ENCODE measurements at regions not wholly inside any gene's neighbourhood (a gene's known extent, or its start where the extent isn't known, plus 50 kb on each side); places are given as distances from the start of the nearest gene placed in this dataset.
A peak's percentile ranks its signal among the peaks of the same experiment; 100 is the strongest.

- DNase-seq (ENCODE audit: low spot score), result no peak
Observed at GRCh38 chr11:116115801-116116200, 611.6 kb upstream of the CADM1 start.

GRCh38 chr11:116114198-116114651 lies 610.0 kb upstream of the CADM1 start:
- DNase-seq (ENCODE audit: low spot score), result peak; percentile 72

- DNase-seq (ENCODE audit: low spot score), result peak; percentile 55
Observed at GRCh38 chr11:116112087-116112935, 608.1 kb upstream of the CADM1 start.

GRCh38 chr11:116111546-116111945 lies 607.3 kb upstream of the CADM1 start:
- DNase-seq (ENCODE audit: low spot score), result no peak

- no peak for DNase-seq (ENCODE audit: low spot score)
Observed at GRCh38 chr11:116110802-116111201, 606.6 kb upstream of the CADM1 start.

GRCh38 chr11:116110356-116110755 lies 606.1 kb upstream of the CADM1 start:
- DNase-seq (ENCODE audit: low spot score), result no peak

DNA sequence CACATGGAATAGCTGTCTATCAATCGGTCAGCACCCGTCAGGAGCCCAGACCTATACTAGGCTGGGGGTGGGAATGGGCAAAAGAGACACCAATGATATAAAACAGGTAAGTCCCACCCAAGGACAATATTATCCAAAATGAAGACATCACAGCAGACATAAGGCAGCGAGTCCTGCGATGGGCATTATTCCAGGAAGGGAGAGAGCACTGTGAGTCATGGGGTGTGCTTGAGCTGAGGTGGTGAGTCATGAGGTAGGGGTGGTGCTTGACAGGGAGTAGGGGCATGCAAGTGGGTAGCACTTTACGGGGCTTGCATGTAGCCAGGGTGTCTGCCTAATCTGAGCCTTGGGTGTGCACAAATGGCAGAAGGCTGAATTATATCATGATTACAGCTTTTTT lies 605.0 kb upstream of the CADM1 start:
- DNase-seq (ENCODE audit: low spot score), result no peak

- no peak for DNase-seq (ENCODE audit: low spot score)
Observed at GRCh38 chr11:116108161-116108560, 603.9 kb upstream of the CADM1 start.

GRCh38 chr11:116107229-116107628 lies 603.0 kb upstream of the CADM1 start:
- no peak for DNase-seq (ENCODE audit: low spot score)

DNA sequence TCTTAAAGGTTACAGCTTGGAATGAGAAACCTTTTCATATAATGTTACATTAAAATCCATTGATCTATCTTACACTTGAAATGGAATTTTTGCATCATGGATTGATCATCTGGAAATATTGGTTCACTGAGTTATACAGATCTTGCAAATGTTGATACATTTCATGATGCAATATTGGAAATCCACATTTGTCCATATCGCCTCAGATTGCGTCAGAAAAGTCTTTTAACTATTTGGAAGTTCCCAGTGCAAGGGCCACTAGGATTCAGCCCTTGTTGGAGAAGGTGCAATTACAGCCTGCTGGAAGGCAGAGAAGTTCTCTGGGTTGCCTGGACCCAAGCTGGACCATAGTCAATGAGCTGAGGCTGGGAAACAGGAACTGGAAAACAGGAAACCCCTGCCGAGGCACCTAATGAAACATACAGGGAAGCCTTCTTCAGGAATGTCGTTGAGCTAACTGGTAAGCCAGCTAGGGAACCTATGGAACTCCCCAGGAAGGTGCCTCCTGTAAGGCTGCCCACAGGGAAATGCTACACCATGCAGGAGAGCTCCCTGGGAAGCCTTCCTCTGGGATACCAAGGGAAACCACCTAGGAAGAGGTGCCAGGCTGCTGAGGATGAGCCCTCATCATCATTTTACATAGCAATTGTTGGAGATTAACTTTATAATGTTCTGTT lies 600.4 kb upstream of the CADM1 start:
- no peak for DNase-seq (ENCODE audit: low spot score)

DNA sequence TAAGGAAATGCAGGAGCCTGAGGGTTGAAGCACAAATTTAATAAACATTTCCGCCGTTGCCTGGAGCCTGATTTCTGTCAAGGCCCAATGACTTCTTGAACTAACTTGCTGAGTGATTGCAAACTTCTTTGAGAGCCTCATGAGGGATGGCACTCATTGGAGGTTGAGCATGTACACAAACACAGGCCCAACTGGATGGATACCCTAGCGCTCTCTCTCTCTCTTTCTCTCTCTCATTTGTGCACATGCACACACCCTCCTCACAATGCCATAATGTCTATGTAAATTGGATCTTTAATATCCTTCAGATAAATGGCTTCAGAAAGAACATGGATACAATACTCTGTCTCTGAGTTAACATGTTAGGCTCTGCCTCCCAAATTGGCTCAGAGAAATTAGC lies 597.7 kb upstream of the CADM1 start:
- no peak for DNase-seq (ENCODE audit: low spot score)

DNA sequence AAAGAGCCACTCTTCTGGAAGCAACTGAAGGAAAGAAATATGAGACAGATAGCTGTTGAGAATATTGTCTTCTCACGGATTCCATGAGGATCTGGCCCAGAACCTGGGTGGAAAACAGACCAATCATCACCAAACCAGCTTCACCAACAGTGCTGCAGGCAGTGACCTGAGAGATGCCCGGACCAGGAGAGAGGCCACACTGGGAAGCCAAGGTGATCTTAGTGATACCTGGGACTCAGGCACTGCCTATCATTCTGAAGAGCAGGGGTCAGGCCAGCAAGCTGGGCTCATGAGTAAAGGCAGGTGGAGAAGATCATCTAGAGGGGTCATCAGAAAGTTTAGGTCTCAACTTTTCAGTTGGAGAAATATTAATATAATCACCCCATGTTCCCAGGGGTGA lies 595.8 kb upstream of the CADM1 start:
- no peak for DNase-seq (ENCODE audit: low spot score)

DNA sequence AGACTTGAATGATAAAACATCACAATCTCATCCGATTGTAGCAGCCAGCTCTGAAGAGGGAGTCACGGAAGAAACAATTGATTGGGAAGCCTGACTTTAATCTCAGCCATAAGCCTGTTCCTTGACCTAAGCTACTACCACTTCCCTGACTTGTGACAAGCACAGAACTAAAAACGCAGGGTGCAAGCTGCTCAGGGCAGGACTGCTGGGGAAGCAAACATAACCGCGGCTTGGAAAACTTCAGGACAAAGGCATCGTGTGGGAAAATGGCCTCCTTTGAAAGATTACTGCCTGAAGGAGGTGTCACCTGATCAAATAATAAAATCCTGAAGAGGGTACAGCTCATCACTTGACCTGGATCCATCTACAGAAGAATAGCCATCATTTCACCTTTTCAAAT lies 595.3 kb upstream of the CADM1 start:
- DNase-seq (ENCODE audit: low spot score), result no peak

GRCh38 chr11:116096272-116096995 lies 592.2 kb upstream of the CADM1 start:
- DNase-seq (ENCODE audit: low spot score), result no peak

DNA sequence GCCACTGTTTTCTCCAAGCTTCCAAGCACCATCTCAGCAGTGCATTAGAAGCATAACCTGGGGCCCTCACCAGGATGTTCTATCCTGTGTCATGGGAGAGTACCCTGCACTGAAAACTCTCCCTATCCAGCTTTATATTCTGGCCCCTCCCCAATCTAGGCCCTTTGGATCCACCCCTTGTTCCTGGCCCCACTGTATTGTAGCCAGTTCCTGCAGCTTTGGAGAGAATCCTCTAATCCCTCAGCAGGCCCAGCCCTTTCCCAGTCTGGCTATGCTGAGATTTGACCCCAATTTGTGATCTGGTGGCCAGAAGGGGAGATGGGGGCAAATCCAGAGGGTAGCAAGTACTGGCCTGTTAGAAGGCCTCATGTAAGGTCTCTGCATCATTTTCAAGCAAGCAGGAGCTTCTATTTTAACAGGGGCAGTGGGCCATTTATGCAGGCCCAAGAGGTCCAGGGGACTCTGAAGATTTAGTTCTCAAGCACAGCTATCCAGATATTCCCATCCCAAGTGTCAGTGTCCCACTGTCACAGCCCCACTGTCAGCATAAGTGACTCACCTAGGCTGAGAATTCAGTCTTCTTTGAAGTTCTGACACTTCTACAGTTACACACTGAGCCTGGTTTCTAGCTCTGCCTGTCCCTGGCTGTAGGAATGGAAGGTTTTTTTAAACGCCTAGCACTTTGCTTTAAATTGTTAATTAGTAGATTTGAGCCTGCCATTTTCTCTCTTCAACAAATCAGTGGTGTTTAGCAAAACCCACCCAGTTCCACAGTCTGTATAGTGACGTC lies 589.5 kb upstream of the CADM1 start:
- DNase-seq (ENCODE audit: low spot score), result no peak

GRCh38 chr11:116093065-116093464 lies 588.9 kb upstream of the CADM1 start:
- DNase-seq (ENCODE audit: low spot score), result no peak

DNA sequence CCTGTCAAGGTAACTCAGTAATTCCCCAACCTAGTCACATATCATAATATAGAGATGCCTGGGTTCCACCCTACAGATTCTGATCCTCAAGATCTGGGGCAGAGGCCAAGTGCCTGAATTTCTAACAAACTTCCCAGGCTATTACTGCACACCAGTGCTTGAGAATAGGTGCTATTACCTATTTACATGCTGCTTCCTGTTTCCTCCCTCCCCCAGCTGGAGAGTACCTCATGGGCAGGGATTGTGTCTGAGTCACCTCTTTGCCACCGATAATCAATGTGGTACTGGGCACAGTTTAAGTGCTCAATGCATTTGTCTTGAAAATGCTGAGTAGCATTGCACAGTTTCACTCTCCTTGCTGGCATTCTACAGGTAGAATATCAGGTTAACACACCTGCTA lies 582.2 kb upstream of the CADM1 start:
- no peak for DNase-seq (ENCODE audit: low spot score)

DNA sequence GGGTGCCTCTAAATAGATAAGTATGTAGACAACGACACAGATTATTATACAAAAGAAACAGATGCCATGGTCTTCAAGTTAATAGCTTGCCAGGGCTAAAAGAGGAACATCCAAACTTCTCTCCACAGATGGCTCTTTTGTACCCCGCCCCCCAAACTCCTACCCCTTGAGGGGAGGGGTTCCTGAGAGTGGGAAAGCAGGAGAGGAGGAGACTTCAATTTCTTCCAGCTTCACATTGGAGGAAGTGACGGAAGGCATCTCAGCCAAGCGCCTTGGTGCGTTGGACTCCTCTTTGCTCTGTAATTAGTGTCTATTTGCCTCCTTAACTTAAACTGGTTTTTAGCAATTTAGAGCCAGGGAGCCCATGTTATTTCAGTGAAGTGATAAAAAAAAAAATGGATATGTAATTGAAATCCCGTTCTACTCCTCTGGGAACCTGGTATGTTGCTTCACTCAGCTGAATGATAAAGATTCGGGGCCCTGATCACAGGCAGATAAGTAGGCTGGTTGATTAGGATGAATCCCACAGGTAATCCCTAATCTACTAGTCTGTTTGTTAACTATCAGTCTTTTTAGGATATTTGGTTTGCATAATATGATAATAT lies 580.9 kb upstream of the CADM1 start:
- DNase-seq (ENCODE audit: low spot score), result no peak

DNA sequence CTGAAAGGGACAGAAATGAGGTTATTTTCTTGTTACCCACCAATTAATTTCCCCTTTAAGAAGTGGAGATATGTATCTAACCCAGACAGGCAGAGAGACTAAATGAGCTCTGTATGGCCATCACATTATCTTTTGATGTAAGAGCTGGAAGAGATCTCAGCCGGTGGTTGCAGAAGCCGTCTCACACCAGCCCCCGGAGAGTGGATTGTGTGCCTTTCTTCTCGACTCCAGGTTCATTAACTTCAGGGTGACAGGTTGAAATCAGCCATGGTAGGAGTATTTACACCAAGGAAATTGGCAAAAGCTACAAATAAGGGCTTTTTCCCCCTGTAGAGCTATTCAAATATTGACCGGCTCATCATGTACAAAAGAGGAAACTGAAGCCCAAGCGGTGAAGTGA lies 580.3 kb upstream of the CADM1 start:
- DNase-seq (ENCODE audit: low spot score), result no peak

DNA sequence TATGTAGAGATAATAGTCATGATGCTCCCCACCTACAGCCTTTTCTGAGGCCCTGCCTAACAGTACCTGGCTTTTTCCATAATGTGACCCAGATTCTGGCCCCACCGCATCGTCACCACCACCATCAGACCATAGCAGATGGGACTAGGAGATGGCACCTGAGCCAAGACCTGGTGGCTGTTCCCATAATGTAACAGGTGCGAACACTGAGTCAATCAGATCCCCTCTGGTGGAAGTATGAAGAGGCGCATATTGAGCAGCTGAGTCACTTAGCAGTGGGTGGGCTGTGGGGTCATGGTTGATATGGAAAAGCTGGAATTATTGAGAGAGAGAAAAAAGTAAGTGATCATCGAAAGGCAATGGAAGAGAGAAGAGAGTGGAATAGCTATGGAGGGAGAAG lies 578.0 kb upstream of the CADM1 start:
- DNase-seq (ENCODE audit: low spot score), result peak; percentile 25

GRCh38 chr11:116079580-116079979 lies 575.4 kb upstream of the CADM1 start:
- no peak for DNase-seq (ENCODE audit: low spot score)

Data from Ammon's horn (tissue), 1 donor.